ENCODE measurements at regions not wholly inside any gene's neighbourhood (a gene's known extent, or its start where the extent isn't known, plus 50 kb on each side); places are given as distances from the start of the nearest gene placed in this dataset.

- H3K9me3 ChIP-seq (ENCODE audit: control insufficient read depth, low read length): no peaks in the 10 kb centered on the region
- no peak overlapping the region for H3K9ac ChIP-seq (ENCODE audit: low read length)
- H3K27me3 ChIP-seq (ENCODE audit: control insufficient read depth, insufficient read depth, low read length): no peaks in the 10 kb centered on the region
- H3K4me3 ChIP-seq (ENCODE audit: low read length): no peak overlapping the region
- no peaks in the 10 kb centered on the region for H3K36me3 ChIP-seq (ENCODE audit: control insufficient read depth, insufficient read depth, low read length)
- H3K4me1 ChIP-seq (ENCODE audit: control insufficient read depth, insufficient read depth, low read length): no peaks in the 10 kb centered on the region
These were observed 982.5 kb upstream of the CDH8 start for GRCh38 chr16:63018581-63019223.

- H3K9me3 ChIP-seq (ENCODE audit: control insufficient read depth, low read length): no peaks in the 10 kb centered on the region
- H3K27me3 ChIP-seq (ENCODE audit: control insufficient read depth, insufficient read depth, low read length): no peaks in the 10 kb centered on the region
- no peaks in the 10 kb centered on the region for H3K4me1 ChIP-seq (ENCODE audit: control insufficient read depth, insufficient read depth, low read length)
- H3K36me3 ChIP-seq (ENCODE audit: control insufficient read depth, insufficient read depth, low read length): no peaks in the 10 kb centered on the region
- H3K4me3 ChIP-seq (ENCODE audit: low read length): no peak overlapping the region
- no peak overlapping the region for H3K9ac ChIP-seq (ENCODE audit: low read length)
These were observed 972.5 kb upstream of the CDH8 start for GRCh38 chr16:63008688-63009087.

- no peaks in the 10 kb centered on the region for H3K27me3 ChIP-seq (ENCODE audit: control insufficient read depth, insufficient read depth, low read length)
- no peak overlapping the region for H3K9ac ChIP-seq (ENCODE audit: low read length)
- H3K9me3 ChIP-seq (ENCODE audit: control insufficient read depth, low read length): no peaks in the 10 kb centered on the region
- no peak overlapping the region for H3K4me3 ChIP-seq (ENCODE audit: low read length)
- no peaks in the 10 kb centered on the region for H3K4me1 ChIP-seq (ENCODE audit: control insufficient read depth, insufficient read depth, low read length)
- no peaks in the 10 kb centered on the region for H3K36me3 ChIP-seq (ENCODE audit: control insufficient read depth, insufficient read depth, low read length)
These were observed 969.1 kb upstream of the CDH8 start for GRCh38 chr16:63005356-63005755.

- no peaks in the 10 kb centered on the region for H3K36me3 ChIP-seq (ENCODE audit: control insufficient read depth, insufficient read depth, low read length)
These were observed 953.2 kb upstream of the CDH8 start for GRCh38 chr16:62989480-62989879.

GRCh38 chr16:62985722-62986121 lies 949.5 kb upstream of the CDH8 start:
- Histone ChIP-seq H3K4me1 (ENCODE audit: control insufficient read depth, insufficient read depth, low read length) (no peaks in the 10 kb centered on the region), H3K36me3 (ENCODE audit: control insufficient read depth, insufficient read depth, low read length) (no peaks in the 10 kb centered on the region)

More at GRCh38 chr16:62989480-62989879, 953.2 kb upstream of the CDH8 start:
- Histone ChIP-seq H3K4me1 (ENCODE audit: control insufficient read depth, insufficient read depth, low read length) (no peaks in the 10 kb centered on the region), H3K9ac (ENCODE audit: low read length) (no peak overlapping the region), H3K4me3 (ENCODE audit: low read length) (no peak overlapping the region), H3K9me3 (ENCODE audit: control insufficient read depth, low read length) (no peaks in the 10 kb centered on the region), H3K27me3 (ENCODE audit: control insufficient read depth, insufficient read depth, low read length) (no peaks in the 10 kb centered on the region)

GRCh38 chr16:62978451-62978850 lies 942.2 kb upstream of the CDH8 start:
- Histone ChIP-seq H3K9me3 (ENCODE audit: control insufficient read depth, low read length) (no peaks in the 10 kb centered on the region), H3K9ac (ENCODE audit: low read length) (no peak overlapping the region), H3K4me3 (ENCODE audit: low read length) (no peak overlapping the region)

More at GRCh38 chr16:62985722-62986121, 949.5 kb upstream of the CDH8 start:
- Histone ChIP-seq H3K9me3 (ENCODE audit: control insufficient read depth, low read length) (no peaks in the 10 kb centered on the region), H3K27me3 (ENCODE audit: control insufficient read depth, insufficient read depth, low read length) (no peaks in the 10 kb centered on the region), H3K4me3 (ENCODE audit: low read length) (no peak overlapping the region), H3K9ac (ENCODE audit: low read length) (no peak overlapping the region)

GRCh38 chr16:62977876-62978275 lies 941.6 kb upstream of the CDH8 start:
- H3K9ac ChIP-seq (ENCODE audit: low read length): no peak overlapping the region
- H3K36me3 ChIP-seq (ENCODE audit: control insufficient read depth, insufficient read depth, low read length): no peaks in the 10 kb centered on the region
- H3K9me3 ChIP-seq (ENCODE audit: control insufficient read depth, low read length): no peaks in the 10 kb centered on the region
- no peaks in the 10 kb centered on the region for H3K27me3 ChIP-seq (ENCODE audit: control insufficient read depth, insufficient read depth, low read length)
- no peaks in the 10 kb centered on the region for H3K4me1 ChIP-seq (ENCODE audit: control insufficient read depth, insufficient read depth, low read length)
- no peak overlapping the region for H3K4me3 ChIP-seq (ENCODE audit: low read length)

More at GRCh38 chr16:62978451-62978850, 942.2 kb upstream of the CDH8 start:
- Histone ChIP-seq H3K36me3 (ENCODE audit: control insufficient read depth, insufficient read depth, low read length) (no peaks in the 10 kb centered on the region), H3K4me1 (ENCODE audit: control insufficient read depth, insufficient read depth, low read length) (no peaks in the 10 kb centered on the region), H3K27me3 (ENCODE audit: control insufficient read depth, insufficient read depth, low read length) (no peaks in the 10 kb centered on the region)

GRCh38 chr16:62974424-62974823 lies 938.2 kb upstream of the CDH8 start:
- Histone ChIP-seq H3K36me3 (ENCODE audit: control insufficient read depth, insufficient read depth, low read length) (no peaks in the 10 kb centered on the region), H3K4me1 (ENCODE audit: control insufficient read depth, insufficient read depth, low read length) (no peaks in the 10 kb centered on the region)

GRCh38 chr16:62970851-62971250 lies 934.6 kb upstream of the CDH8 start:
- no peaks in the 10 kb centered on the region for H3K36me3 ChIP-seq (ENCODE audit: control insufficient read depth, insufficient read depth, low read length)
- H3K4me3 ChIP-seq (ENCODE audit: low read length): no peak overlapping the region

More at GRCh38 chr16:62974424-62974823, 938.2 kb upstream of the CDH8 start:
- H3K27me3 ChIP-seq (ENCODE audit: control insufficient read depth, insufficient read depth, low read length): no peaks in the 10 kb centered on the region
- no peak overlapping the region for H3K4me3 ChIP-seq (ENCODE audit: low read length)
- no peak overlapping the region for H3K9ac ChIP-seq (ENCODE audit: low read length)
- no peaks in the 10 kb centered on the region for H3K9me3 ChIP-seq (ENCODE audit: control insufficient read depth, low read length)

GRCh38 chr16:62969711-62970318 lies 933.6 kb upstream of the CDH8 start:
- no peaks in the 10 kb centered on the region for H3K4me1 ChIP-seq (ENCODE audit: control insufficient read depth, insufficient read depth, low read length)
- H3K4me3 ChIP-seq (ENCODE audit: low read length): no peak overlapping the region
- H3K27me3 ChIP-seq (ENCODE audit: control insufficient read depth, insufficient read depth, low read length): no peaks in the 10 kb centered on the region
- H3K36me3 ChIP-seq (ENCODE audit: control insufficient read depth, insufficient read depth, low read length): no peaks in the 10 kb centered on the region
- no peak overlapping the region for H3K9ac ChIP-seq (ENCODE audit: low read length)
- no peaks in the 10 kb centered on the region for H3K9me3 ChIP-seq (ENCODE audit: control insufficient read depth, low read length)

More at GRCh38 chr16:62970851-62971250, 934.6 kb upstream of the CDH8 start:
- H3K27me3 ChIP-seq (ENCODE audit: control insufficient read depth, insufficient read depth, low read length): no peaks in the 10 kb centered on the region
- H3K4me1 ChIP-seq (ENCODE audit: control insufficient read depth, insufficient read depth, low read length): no peaks in the 10 kb centered on the region
- H3K9me3 ChIP-seq (ENCODE audit: control insufficient read depth, low read length): no peaks in the 10 kb centered on the region
- no peak overlapping the region for H3K9ac ChIP-seq (ENCODE audit: low read length)

GRCh38 chr16:62967611-62968010 lies 931.4 kb upstream of the CDH8 start:
- Histone ChIP-seq H3K27me3 (ENCODE audit: control insufficient read depth, insufficient read depth, low read length) (no peaks in the 10 kb centered on the region), H3K36me3 (ENCODE audit: control insufficient read depth, insufficient read depth, low read length) (no peaks in the 10 kb centered on the region), H3K9me3 (ENCODE audit: control insufficient read depth, low read length) (no peaks in the 10 kb centered on the region)

GRCh38 chr16:62967163-62967562 lies 930.9 kb upstream of the CDH8 start:
- Histone ChIP-seq H3K9me3 (ENCODE audit: control insufficient read depth, low read length) (no peaks in the 10 kb centered on the region), H3K27me3 (ENCODE audit: control insufficient read depth, insufficient read depth, low read length) (no peaks in the 10 kb centered on the region), H3K36me3 (ENCODE audit: control insufficient read depth, insufficient read depth, low read length) (no peaks in the 10 kb centered on the region)

More at GRCh38 chr16:62967611-62968010, 931.4 kb upstream of the CDH8 start:
- no peak overlapping the region for H3K4me3 ChIP-seq (ENCODE audit: low read length)
- no peaks in the 10 kb centered on the region for H3K4me1 ChIP-seq (ENCODE audit: control insufficient read depth, insufficient read depth, low read length)
- H3K9ac ChIP-seq (ENCODE audit: low read length): no peak overlapping the region

More at GRCh38 chr16:62967163-62967562, 930.9 kb upstream of the CDH8 start:
- Histone ChIP-seq H3K4me3 (ENCODE audit: low read length) (no peak overlapping the region), H3K4me1 (ENCODE audit: control insufficient read depth, insufficient read depth, low read length) (no peaks in the 10 kb centered on the region), H3K9ac (ENCODE audit: low read length) (no peak overlapping the region)

Measured in mucosa of stomach (tissue), 1 donor.